B cell (primary cell): ENCODE measurements at regions not wholly inside any gene's neighbourhood (a gene's known extent, or its start where the extent isn't known, plus 50 kb on each side); places are given as distances from the start of the nearest gene placed in this dataset.

Experiments used
- ATAC-seq: fragments of 200-7000 bp; cut with Tn5 transposase; one replicate; pipeline ENCODE4 v1.10.0; 2021; ENCODE audit warnings: low read depth, mild to moderate bottlenecking, moderate number of reproducible peaks, moderate library complexity
- CTCF ChIA-PET: fragments of 350-600 bp; sonication (Branson Sonifier 250); formaldehyde crosslinking; loops from one replicate; lab custom pipeline; 2021; ENCODE audit warnings: antibody characterized with exemption, inconsistent platforms; lab: Charles Lee
- POLR2A ChIA-PET: fragments of 350-600 bp; sonication (Branson Sonifier 250); formaldehyde crosslinking; loops from one replicate; lab custom pipeline; 2021; ENCODE audit warnings: antibody characterized with exemption; lab: Charles Lee
- DNase-seq: peaks from one replicate; pipeline ENCODE4 v3.0.0; 2013
- H2AFZ ChIP-seq: 2 replicates; pipeline ENCODE4 v1.6.1; 2012; ENCODE audit warnings: mild to moderate bottlenecking, low read depth, low read length; ENCODE audit not compliant: insufficient read depth, poor library complexity, severe bottlenecking
- H3K27ac ChIP-seq, 2 donors: 1 replicate in 1 of 2; 2 replicates in 1 of 2; pipeline ENCODE4 v1.5.1; 2012 to 2013; ENCODE audit warnings: low read length in 2 of 2, mild to moderate bottlenecking in 2 of 2, moderate library complexity in 1 of 2
- H3K27me3 ChIP-seq, 4 experiments: fragments of 200-600 bp in 1 of 4; sonication (generic) in 1 of 4; replicated peaks in 1 of 4; 1 replicate in 2 of 4; 2 replicates in 2 of 4; pipeline versions ENCODE4 v1.6.1 to v1.7.0; 2013 to 2016; ENCODE audit warnings: low read length in 3 of 4, mild to moderate bottlenecking in 2 of 4, mixed read lengths in 1 of 4, moderate library complexity in 1 of 4; ENCODE audit not compliant: insufficient read depth in 4 of 4, control insufficient read depth in 3 of 4; ENCODE audit errors: control extremely low read depth in 1 of 4
- H3K36me3 ChIP-seq, 2 experiments: replicated peaks in 1 of 2; 1 replicate in 1 of 2; 2 replicates in 1 of 2; pipeline versions ENCODE4 v1.6.1 to v1.7.1; 2013; ENCODE audit warnings: low read length in 1 of 2; ENCODE audit not compliant: insufficient read depth in 2 of 2, control insufficient read depth in 1 of 2; ENCODE audit errors: control extremely low read depth in 1 of 2, extremely low read depth in 1 of 2
- H3K4me1 ChIP-seq, 2 donors: fragments of 200-600 bp in 1 of 2; sonication (generic) in 1 of 2; 1 replicate in 1 of 2; 2 replicates in 1 of 2; pipeline versions ENCODE4 v1.5.1 to v1.6.1; 2013 to 2017; ENCODE audit warnings: low read length in 2 of 2; ENCODE audit not compliant: control insufficient read depth in 2 of 2, insufficient read depth in 2 of 2
- H3K4me2 ChIP-seq: replicated peaks from 2 replicates; pipeline ENCODE3; 2012; ENCODE audit warnings: mild to moderate bottlenecking, low read depth, low read length; ENCODE audit not compliant: poor library complexity, severe bottlenecking
- H3K4me3 ChIP-seq, 5 experiments: fragments of 200-600 bp in 1 of 5; sonication (generic) in 1 of 5; 1 replicate in 3 of 5; 2 replicates in 2 of 5; pipeline versions ENCODE4 v1.5.1 to v1.7.0; 2011 to 2016; ENCODE audit warnings: low read length in 4 of 5, mild to moderate bottlenecking in 4 of 5, low read depth in 2 of 5, control low read depth in 1 of 5, moderate library complexity in 1 of 5; ENCODE audit not compliant: insufficient read depth in 1 of 5; ENCODE audit errors: control extremely low read depth in 1 of 5, extremely low read depth in 1 of 5
- H3K79me2 ChIP-seq: fragments of 200-600 bp; sonication (generic); one replicate; pipeline ENCODE4 v1.6.0; 2016; ENCODE audit warnings: low read length; ENCODE audit not compliant: control insufficient read depth, insufficient read depth
- H3K9ac ChIP-seq: fragments of 200-600 bp; sonication (generic); 2 replicates; pipeline ENCODE4 v1.6.1; 2017; ENCODE audit warnings: mild to moderate bottlenecking, low read length, moderate library complexity
- H3K9me3 ChIP-seq, 3 donors: one replicate each; pipeline versions ENCODE4 v1.6.1 to v1.7.1; 2013; ENCODE audit warnings: low read length in 2 of 3; ENCODE audit not compliant: control insufficient read depth in 2 of 3, insufficient read depth in 1 of 3; ENCODE audit errors: control extremely low read depth in 1 of 3
- H4K20me1 ChIP-seq: 2 replicates; pipeline ENCODE4 v1.6.0; 2012; ENCODE audit warnings: mild to moderate bottlenecking, low read length; ENCODE audit not compliant: insufficient read depth, control insufficient read depth, poor library complexity, severe bottlenecking
- H3K27ac Mint-ChIP-seq: one replicate; pipeline ENCODE4 v1.8.0; 2021; ENCODE audit warnings: mixed read lengths
- H3K27me3 Mint-ChIP-seq: one replicate; pipeline ENCODE4 v1.8.0; 2021; ENCODE audit warnings: mixed read lengths
- H3K4me1 Mint-ChIP-seq: one replicate; pipeline ENCODE4 v1.8.0; 2021; ENCODE audit warnings: mixed read lengths
- H3K4me3 Mint-ChIP-seq: one replicate; pipeline ENCODE4 v1.8.0; 2021; ENCODE audit warnings: mixed read lengths
- H3K9me3 Mint-ChIP-seq: one replicate; pipeline ENCODE4 v1.8.0; 2022; ENCODE audit warnings: mixed read lengths; ENCODE audit not compliant: insufficient read depth
- CTCF ChIP-seq: fragments of 200-600 bp; IDR thresholded peaks from one replicate; pipeline ENCODE4 v1.8.0; 2022; ENCODE audit warnings: antibody characterized with exemption, mild to moderate bottlenecking
- EZH2 ChIP-seq: IDR thresholded peaks from 2 replicates; pipeline ENCODE4 v1.6.1; 2012; ENCODE audit warnings: borderline replicate concordance, low read depth, mild to moderate bottlenecking, moderate library complexity, low read length; ENCODE audit not compliant: insufficient read depth, poor library complexity, severe bottlenecking
- WGBS: methylation state at CpG from one replicate; pipeline ENCODE4 v1.1.5; 2013; ENCODE audit warnings: missing lambda C conversion rate; ENCODE audit not compliant: insufficient coverage; 5-methylcytosine and 5-hydroxymethylcytosine counted together
- intact Hi-C: fragments of 100-400 bp; cut with micrococcal nuclease; formaldehyde crosslinking; loops from one replicate; pipeline ENCODE4 v1.10.0; 2022

GRCh38 chr2:235194351-235194750 lies 242.5 kb downstream of the SH3BP4 start:
- H3K4me1 Mint-ChIP-seq, result no peaks in the 10 kb centered on the region
- H3K27ac ChIP-seq, result no peak overlapping the region
- no peak for DNase-seq
- no peak overlapping the region for H3K9ac ChIP-seq
- ChIA-PET CTCF (no interaction called here), POLR2A (no interaction called here)
- no peak for ATAC-seq
- no peak overlapping the region for H2AFZ ChIP-seq
- H3K27me3 Mint-ChIP-seq, result peaks cover 30% of the 10 kb centered on the region
- H3K27me3 ChIP-seq, result no peaks in the 10 kb centered on the region
- no peak for TF ChIP-seq CTCF
- no peak for TF ChIP-seq EZH2
- intact Hi-C loops, result no loop called here
- H3K9me3 Mint-ChIP-seq, result peaks cover 3% of the 10 kb centered on the region
- no peak overlapping the region for H3K27ac Mint-ChIP-seq
- no peaks in the 10 kb centered on the region for H3K4me1 ChIP-seq
- no peaks in the 10 kb centered on the region for H3K79me2 ChIP-seq
- WGBS, result no CpG with 5 or more reads among the region's 2 CpGs
- no peak overlapping the region for H3K4me3 Mint-ChIP-seq
- H3K36me3 ChIP-seq, result no peaks in the 10 kb centered on the region
- H4K20me1 ChIP-seq, result no peaks in the 10 kb centered on the region
- H3K4me2 ChIP-seq, result no peak overlapping the region
- H3K4me3 ChIP-seq, result no peak overlapping the region
- peaks cover 0 to 3% (median 0%) of the 10 kb centered on the region in 3 donors for H3K9me3 ChIP-seq

- Histone ChIP-seq H3K27me3 (no peaks in the 10 kb centered on the region), H4K20me1 (no peaks in the 10 kb centered on the region), H3K9me3 (peaks cover 0 to 3% (median 0%) of the 10 kb centered on the region in 3 donors), H3K4me3 (no peak overlapping the region), H3K9ac (no peak overlapping the region), H3K27ac (no peak overlapping the region), H3K36me3 (no peaks in the 10 kb centered on the region), H3K4me1 (no peaks in the 10 kb centered on the region), H3K79me2 (no peaks in the 10 kb centered on the region), H2AFZ (no peak overlapping the region), H3K4me2 (no peak overlapping the region)
- ChIA-PET POLR2A (no interaction called here), CTCF (no interaction called here)
- Mint-ChIP-seq H3K27ac (no peak overlapping the region), H3K27me3 (peaks cover 30% of the 10 kb centered on the region), H3K9me3 (peaks cover 3% of the 10 kb centered on the region), H3K4me3 (no peak overlapping the region), H3K4me1 (no peaks in the 10 kb centered on the region)
- TF ChIP-seq CTCF (no peak), EZH2 (no peak)
- intact Hi-C loops, result no loop called here
- 96% methylated on average over 3 of the region's 3 CpGs for WGBS
- DNase-seq (no peak), ATAC-seq (no peak)
Observed at GRCh38 chr2:235194836-235195235, 243.0 kb downstream of the SH3BP4 start.
